SH-SY5Y (cell line): ENCODE measurements at regions not wholly inside any gene's neighbourhood (a gene's known extent, or its start where the extent isn't known, plus 50 kb on each side); places are given as distances from the start of the nearest gene placed in this dataset.

ENCODE experiments used
- GATA2 ChIP-seq: IDR thresholded peaks from 2 replicates; pipeline ENCODE4 v1.6.1; 2011; ENCODE audit warnings: mild to moderate bottlenecking, low read depth, low read length
- GATA3 ChIP-seq: IDR thresholded peaks from 2 replicates; pipeline ENCODE4 v1.6.1; 2011; ENCODE audit warnings: low read depth, mild to moderate bottlenecking, low read length, moderate library complexity

DNA sequence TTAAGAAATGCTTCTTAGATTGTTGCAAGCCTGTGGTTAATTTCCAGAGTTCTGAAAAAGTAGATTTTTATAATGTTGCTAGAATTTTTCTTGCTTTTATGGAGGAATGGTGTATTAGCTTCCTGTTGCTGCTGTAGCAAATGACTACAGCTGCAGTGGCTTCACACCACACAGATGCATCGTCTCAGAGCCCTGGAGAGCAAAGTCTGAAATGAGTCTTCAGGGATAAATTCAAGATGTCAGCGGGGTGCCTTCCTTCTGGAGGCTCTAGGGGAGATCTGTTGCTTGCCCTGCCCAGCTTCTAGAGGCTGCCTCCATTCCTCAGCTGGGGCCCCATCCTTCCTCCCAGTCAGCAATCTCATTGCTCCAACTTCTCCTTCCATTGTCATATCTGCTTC, 187.8 kb downstream of the ZNF516 start:
- TF ChIP-seq GATA3 (no peak), GATA2 (no peak)
